IPS-NIHi7 (cell line): ENCODE measurements at regions not wholly inside any gene's neighbourhood (a gene's known extent, or its start where the extent isn't known, plus 50 kb on each side); places are given as distances from the start of the nearest gene placed in this dataset.

Experiments used
- DNase-seq: peaks from one replicate; pipeline ENCODE4 v3.0.0; 2012; ENCODE audit warnings: mixed read lengths; ENCODE audit errors: extremely low spot score

- DNase-seq, result no peak
Observed at GRCh38 chr6:56864171-56864616, 90.7 kb upstream of the BEND6 start.

- DNase-seq, result no peak
Observed at GRCh38 chr6:56863366-56863765, 91.5 kb upstream of the BEND6 start.

GRCh38 chr6:56862415-56863175, 92.3 kb upstream of the BEND6 start:
- no peak for DNase-seq

- peak; percentile 42 for DNase-seq
Observed at GRCh38 chr6:56860475-56860874, 94.4 kb upstream of the BEND6 start.

- no peak for DNase-seq
Observed at GRCh38 chr6:56856036-56856580, 98.8 kb upstream of the BEND6 start.

GRCh38 chr6:56854086-56854485, 100.8 kb upstream of the BEND6 start:
- DNase-seq, result no peak

- DNase-seq, result no peak
Observed at GRCh38 chr6:56853541-56853940, 101.4 kb upstream of the BEND6 start.

- DNase-seq, result no peak
Observed at GRCh38 chr6:56852260-56853010, 102.5 kb upstream of the BEND6 start.

- peak; percentile 62 for DNase-seq
Observed at GRCh38 chr6:56851541-56852259, 103.2 kb upstream of the BEND6 start.

GRCh38 chr6:56851074-56851473, 103.8 kb upstream of the BEND6 start:
- DNase-seq, result peak; percentile 48

- DNase-seq, result no peak
Observed at GRCh38 chr6:56850626-56851025, 104.3 kb upstream of the BEND6 start.

GRCh38 chr6:56849896-56850295, 105.0 kb upstream of the BEND6 start:
- DNase-seq, result peak; percentile 27

- no peak for DNase-seq
Observed at GRCh38 chr6:56848105-56848504, 106.8 kb upstream of the BEND6 start.

GRCh38 chr6:56845032-56845431, 109.9 kb upstream of the BEND6 start:
- DNase-seq, result no peak

- DNase-seq, result peak; percentile 85
Observed at GRCh38 chr6:56843476-56844349, 111.2 kb upstream of the BEND6 start.

GRCh38 chr6:56842686-56843475, 112.0 kb upstream of the BEND6 start:
- DNase-seq, result peak; percentile 44

GRCh38 chr6:56841751-56842150, 113.2 kb upstream of the BEND6 start:
- no peak for DNase-seq

- DNase-seq, result no peak
Observed at GRCh38 chr6:56841381-56841749, 113.5 kb upstream of the BEND6 start.

GRCh38 chr6:56840467-56841380, 114.2 kb upstream of the BEND6 start:
- no peak for DNase-seq
